CD14-positive monocyte (primary cell): ENCODE measurements at regions not wholly inside any gene's neighbourhood (a gene's known extent, or its start where the extent isn't known, plus 50 kb on each side); places are given as distances from the start of the nearest gene placed in this dataset.

Experiments used
- DNase-seq, 3 donors: peaks; one replicate each; pipeline ENCODE4 v3.0.0-alpha.2; 2011 to 2022
- H2AFZ ChIP-seq: 2 replicates; pipeline ENCODE4 v1.6.0; 2012; ENCODE audit warnings: mild to moderate bottlenecking, low read depth, low read length, inconsistent platforms; ENCODE audit not compliant: insufficient read depth, poor library complexity, severe bottlenecking
- H3K27ac ChIP-seq, 2 donors: 1 replicate in 1 of 2; 2 replicates in 1 of 2; pipeline ENCODE4 v1.5.1; 2012 to 2013; ENCODE audit warnings: low read length in 2 of 2, control low read depth in 1 of 2, inconsistent platforms in 1 of 2, low read depth in 1 of 2, mild to moderate bottlenecking in 1 of 2
- H3K27me3 ChIP-seq, 2 donors: one replicate each; pipeline versions ENCODE4 v1.6.0 to v1.6.1; 2011 to 2013; ENCODE audit warnings: low read length in 2 of 2; ENCODE audit not compliant: control insufficient read depth in 2 of 2, insufficient read depth in 2 of 2
- H3K36me3 ChIP-seq, 2 donors: replicated peaks in 1 of 2; 1 replicate in 1 of 2; 2 replicates in 1 of 2; pipeline versions ENCODE4 v1.5.1 to v1.6.1; 2012 to 2013; ENCODE audit warnings: low read length in 2 of 2, control low read depth in 1 of 2, inconsistent platforms in 1 of 2, mild to moderate bottlenecking in 1 of 2; ENCODE audit not compliant: insufficient read depth in 2 of 2, control insufficient read depth in 1 of 2
- H3K4me1 ChIP-seq, 2 donors: 1 replicate in 1 of 2; 2 replicates in 1 of 2; pipeline versions ENCODE4 v1.5.1 to v1.6.1; 2012 to 2013; ENCODE audit warnings: low read length in 2 of 2, control low read depth in 1 of 2, inconsistent platforms in 1 of 2, mild to moderate bottlenecking in 1 of 2, moderate library complexity in 1 of 2; ENCODE audit not compliant: insufficient read depth in 2 of 2, control insufficient read depth in 1 of 2
- H3K4me2 ChIP-seq: replicated peaks from 2 replicates; pipeline ENCODE3; 2012; ENCODE audit warnings: low read length, moderate library complexity, mild to moderate bottlenecking; ENCODE audit not compliant: poor library complexity, severe bottlenecking; ENCODE audit errors: extremely low read depth
- H3K4me3 ChIP-seq, 3 experiments: fragments of 200-600 bp in 1 of 3; sonication (generic) in 1 of 3; replicated peaks in 1 of 3; 1 replicate in 2 of 3; 2 replicates in 1 of 3; pipeline ENCODE4 v1.5.1; 2011 to 2013; ENCODE audit warnings: low read length in 3 of 3, mild to moderate bottlenecking in 3 of 3, control low read depth in 2 of 3, low read depth in 2 of 3, inconsistent platforms in 1 of 3, moderate library complexity in 1 of 3
- H3K79me2 ChIP-seq: 2 replicates; pipeline ENCODE4 v1.6.0; 2012; ENCODE audit warnings: mild to moderate bottlenecking, control low read depth, inconsistent platforms, low read length, moderate library complexity; ENCODE audit not compliant: insufficient read depth
- H3K9ac ChIP-seq: 2 replicates; pipeline ENCODE4 v1.6.0; 2017; ENCODE audit warnings: low read length, mild to moderate bottlenecking; ENCODE audit not compliant: insufficient read depth, poor library complexity, severe bottlenecking
- H3K9me3 ChIP-seq, 2 donors: replicated peaks in 1 of 2; 1 replicate in 1 of 2; 2 replicates in 1 of 2; pipeline versions ENCODE4 v1.5.1 to v1.6.1; 2012 to 2013; ENCODE audit warnings: low read length in 2 of 2, control low read depth in 1 of 2; ENCODE audit not compliant: control insufficient read depth in 1 of 2, insufficient read depth in 1 of 2
- H4K20me1 ChIP-seq: 2 replicates; pipeline ENCODE4 v1.6.0; 2012; ENCODE audit warnings: mild to moderate bottlenecking, low read length, control low read depth, moderate library complexity; ENCODE audit not compliant: insufficient read depth
- H3K27ac Mint-ChIP-seq, 7 donors: one replicate each; pipeline ENCODE4 v1.8.0; 2020; ENCODE audit warnings: mild to moderate bottlenecking in 7 of 7, mixed read lengths in 7 of 7, moderate library complexity in 6 of 7, inconsistent platforms in 2 of 7
- H3K27me3 Mint-ChIP-seq, 3 donors: one replicate each; pipeline ENCODE4 v1.8.0; 2021 to 2022; ENCODE audit warnings: low read depth in 3 of 3, mild to moderate bottlenecking in 3 of 3, mixed read lengths in 3 of 3, moderate library complexity in 3 of 3, inconsistent platforms in 1 of 3
- H3K36me3 Mint-ChIP-seq, 2 donors: one replicate each; pipeline ENCODE4 v1.8.0; 2020; ENCODE audit warnings: mixed read lengths in 2 of 2, inconsistent platforms in 1 of 2, mild to moderate bottlenecking in 1 of 2
- H3K4me1 Mint-ChIP-seq: one replicate; pipeline ENCODE4 v1.8.0; 2020; ENCODE audit warnings: mild to moderate bottlenecking, mixed read lengths
- H3K4me3 Mint-ChIP-seq, 2 donors: one replicate each; pipeline ENCODE4 v1.8.0; 2020; ENCODE audit warnings: mild to moderate bottlenecking in 2 of 2, mixed read lengths in 2 of 2, moderate library complexity in 1 of 2
- H3K9me3 Mint-ChIP-seq, 7 donors: one replicate each; pipeline ENCODE4 v1.8.0; 2020 to 2022; ENCODE audit warnings: mixed read lengths in 7 of 7, mild to moderate bottlenecking in 6 of 7, moderate library complexity in 6 of 7, inconsistent platforms in 2 of 7
- whole genome bisulfite sequencing: methylation state at CpG from one replicate; pipeline ENCODE4 v1.1.5; 2013; ENCODE audit warnings: missing lambda C conversion rate; ENCODE audit not compliant: insufficient coverage; 5-methylcytosine and 5-hydroxymethylcytosine counted together
- intact Hi-C, 2 donors: fragments of 100-400 bp; cut with micrococcal nuclease; formaldehyde crosslinking; loops; one replicate each; pipeline versions ENCODE4 v1.15.0 to v1.15.1; 2023
- TF ChIP-seq, protein P1 (sequence below): fragments of 200-600 bp; IDR thresholded peaks from one replicate; pipeline ENCODE4 v1.8.0; 2022; ENCODE audit warnings: antibody characterized with exemption, mild to moderate bottlenecking

DNA sequence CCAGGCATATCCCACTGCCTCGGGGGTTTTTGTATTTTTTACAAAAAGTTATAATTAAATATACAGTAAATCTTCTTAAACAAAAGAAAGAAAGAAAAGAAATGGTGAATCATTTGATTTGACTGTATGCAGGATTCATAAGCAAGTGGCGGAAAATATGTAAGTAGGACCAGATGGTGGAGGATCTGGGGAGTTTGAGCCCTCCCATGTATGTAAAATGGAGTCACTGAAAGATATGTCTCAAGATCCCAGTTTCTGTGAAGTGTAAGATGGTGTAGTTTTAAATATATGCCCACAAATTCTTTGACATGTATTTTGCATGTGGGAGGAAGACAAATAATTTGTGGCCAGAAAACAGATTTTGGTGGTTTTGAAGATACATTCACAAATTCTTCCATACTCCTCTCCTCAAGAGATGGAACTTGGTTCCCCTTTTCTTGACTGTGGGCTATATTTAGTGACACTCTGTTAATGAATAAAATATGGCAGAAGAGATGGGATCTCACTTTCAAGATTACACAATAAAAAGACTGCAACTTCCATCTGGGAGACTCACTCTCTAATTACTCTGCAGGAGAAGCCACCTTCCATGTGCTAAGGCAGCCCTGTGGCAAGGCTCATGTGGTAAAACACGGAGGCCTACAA, 133.6 kb upstream of the S100G start:
- intact Hi-C loops, result no loop called here
- H3K9ac ChIP-seq, result no peak overlapping the region
- Mint-ChIP-seq H3K27ac (no peak overlapping the region), H3K27me3 (peaks cover 0 to 6% (median 0%) of the 10 kb centered on the region in 3 donors), H3K4me3 (no peak overlapping the region), H3K36me3 (no peaks in the 10 kb centered on the region), H3K4me1 (no peaks in the 10 kb centered on the region), H3K9me3 (peaks cover 5 to 24% (median 11%) of the 10 kb centered on the region in 7 donors)
- H4K20me1 ChIP-seq, result no peaks in the 10 kb centered on the region
- no peaks in the 10 kb centered on the region for H3K36me3 ChIP-seq
- H3K4me1 ChIP-seq, result no peaks in the 10 kb centered on the region
- DNase-seq, result no peak
- H3K4me3 ChIP-seq, result no peak overlapping the region
- H3K79me2 ChIP-seq, result no peaks in the 10 kb centered on the region
- no peak overlapping the region for H3K27ac ChIP-seq
- no peaks in the 10 kb centered on the region for H3K9me3 ChIP-seq
- H3K4me2 ChIP-seq, result no peak overlapping the region
- no peak overlapping the region for H2AFZ ChIP-seq
- peaks cover 0 to 3% of the 10 kb centered on the region in 2 donors for H3K27me3 ChIP-seq
- 100% methylated on average over 1 of the region's 3 CpGs for WGBS
- TF ChIP-seq, protein P1, sequence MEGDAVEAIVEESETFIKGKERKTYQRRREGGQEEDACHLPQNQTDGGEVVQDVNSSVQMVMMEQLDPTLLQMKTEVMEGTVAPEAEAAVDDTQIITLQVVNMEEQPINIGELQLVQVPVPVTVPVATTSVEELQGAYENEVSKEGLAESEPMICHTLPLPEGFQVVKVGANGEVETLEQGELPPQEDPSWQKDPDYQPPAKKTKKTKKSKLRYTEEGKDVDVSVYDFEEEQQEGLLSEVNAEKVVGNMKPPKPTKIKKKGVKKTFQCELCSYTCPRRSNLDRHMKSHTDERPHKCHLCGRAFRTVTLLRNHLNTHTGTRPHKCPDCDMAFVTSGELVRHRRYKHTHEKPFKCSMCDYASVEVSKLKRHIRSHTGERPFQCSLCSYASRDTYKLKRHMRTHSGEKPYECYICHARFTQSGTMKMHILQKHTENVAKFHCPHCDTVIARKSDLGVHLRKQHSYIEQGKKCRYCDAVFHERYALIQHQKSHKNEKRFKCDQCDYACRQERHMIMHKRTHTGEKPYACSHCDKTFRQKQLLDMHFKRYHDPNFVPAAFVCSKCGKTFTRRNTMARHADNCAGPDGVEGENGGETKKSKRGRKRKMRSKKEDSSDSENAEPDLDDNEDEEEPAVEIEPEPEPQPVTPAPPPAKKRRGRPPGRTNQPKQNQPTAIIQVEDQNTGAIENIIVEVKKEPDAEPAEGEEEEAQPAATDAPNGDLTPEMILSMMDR, result no peak

DNA sequence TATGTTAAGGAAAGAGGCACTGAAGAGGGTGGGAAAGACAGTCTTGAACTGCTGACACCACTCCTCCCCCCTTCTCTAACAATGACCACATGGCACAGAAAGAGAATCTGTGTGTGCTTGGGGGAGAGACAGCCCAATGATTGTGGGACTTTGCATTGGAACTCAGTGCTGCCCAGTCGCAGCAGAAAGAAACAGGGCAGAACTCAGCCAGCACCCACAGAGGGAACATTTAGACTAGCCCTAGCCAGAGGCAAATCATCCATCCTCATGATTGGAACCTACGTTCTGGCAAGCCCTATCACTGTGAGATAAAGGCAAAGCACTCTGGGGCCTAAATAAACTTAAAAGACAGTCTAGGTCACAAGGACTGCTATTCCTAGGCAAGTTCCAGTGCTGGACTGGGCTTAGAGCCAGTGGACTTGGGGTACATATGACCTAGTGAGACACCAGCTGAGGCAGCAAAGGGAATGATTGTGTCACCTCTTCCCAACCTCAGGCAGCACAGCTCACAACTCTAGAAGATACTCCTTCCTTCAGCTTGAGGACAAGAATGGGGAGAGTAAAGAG, 132.8 kb upstream of the S100G start:
- H3K27me3 Mint-ChIP-seq, result peaks cover 0 to 8% (median 1%) of the 10 kb centered on the region in 3 donors

More for the DNA sequence above, 132.8 kb upstream of the S100G start:
- Histone ChIP-seq H2AFZ (no peak overlapping the region), H4K20me1 (no peaks in the 10 kb centered on the region), H3K4me1 (no peaks in the 10 kb centered on the region), H3K9ac (no peak overlapping the region), H3K9me3 (no peaks in the 10 kb centered on the region), H3K36me3 (no peaks in the 10 kb centered on the region), H3K4me2 (no peak overlapping the region), H3K4me3 (no peak overlapping the region), H3K27ac (no peak overlapping the region), H3K27me3 (no peaks in the 10 kb centered on the region), H3K79me2 (no peaks in the 10 kb centered on the region)
- DNase-seq, result no peak
- TF ChIP-seq, protein P1, result no peak
- Mint-ChIP-seq H3K4me1 (no peaks in the 10 kb centered on the region), H3K27ac (no peak overlapping the region), H3K9me3 (peaks cover 6 to 24% (median 12%) of the 10 kb centered on the region in 7 donors), H3K4me3 (no peak overlapping the region), H3K36me3 (no peaks in the 10 kb centered on the region)
- intact Hi-C loops, result no loop called here
- 100% methylated on average over 1 of the region's 2 CpGs for WGBS
